Upper lobe of left lung (tissue), 4 donors: ENCODE measurements at regions not wholly inside any gene's neighbourhood (a gene's known extent, or its start where the extent isn't known, plus 50 kb on each side); places are given as distances from the start of the nearest gene placed in this dataset.

Experiments used
- CTCF ChIP-seq, 6 experiments: fragments of 450-650 bp in 4 of 6; fragments of 200-600 bp in 2 of 6; sonication (generic) in 2 of 6; IDR thresholded peaks; one replicate each; pipeline ENCODE4 v1.5.1; 2016 to 2019; ENCODE audit warnings: antibody characterized with exemption in 6 of 6
- EP300 ChIP-seq, 4 donors: sonication (generic); formaldehyde crosslinking; IDR thresholded peaks; one replicate each; pipeline ENCODE4 v1.5.1; 2017; ENCODE audit warnings: antibody characterized with exemption in 4 of 4, control low read depth in 2 of 4
- POLR2A ChIP-seq, 4 donors: fragments of 450-650 bp; IDR thresholded peaks; one replicate each; pipeline ENCODE4 v1.5.1; 2016 to 2017; ENCODE audit warnings: antibody characterized with exemption in 4 of 4, mild to moderate bottlenecking in 2 of 4
- POLR2AphosphoS5 ChIP-seq, 2 donors: sonication (generic); formaldehyde crosslinking; IDR thresholded peaks; one replicate each; pipeline ENCODE4 v1.5.1; 2017; ENCODE audit warnings: antibody characterized with exemption in 2 of 2

GRCh38 chr3:111311126-111311525 lies 230.9 kb upstream of the CD96 start:
- TF ChIP-seq EP300 (IDR thresholded peaks at IDR 0.05), result no peak
- TF ChIP-seq CTCF (IDR thresholded peaks at IDR 0.05), result no peak
- TF ChIP-seq POLR2A (IDR thresholded peaks at IDR 0.05), result no peak
- TF ChIP-seq POLR2AphosphoS5 (IDR thresholded peaks at IDR 0.05), result no peak
